GM23248 (cell line): ENCODE measurements at regions not wholly inside any gene's neighbourhood (a gene's known extent, or its start where the extent isn't known, plus 50 kb on each side); places are given as distances from the start of the nearest gene placed in this dataset.

Experiments used
- DNase-seq: peaks from one replicate; pipeline ENCODE4 v3.0.0-alpha.2; 2015
- H2AFZ ChIP-seq: fragments of 200-600 bp; sonication (generic); 2 replicates; pipeline ENCODE4 v1.6.1; 2016; ENCODE audit warnings: antibody characterized with exemption
- H3F3A ChIP-seq: fragments of 200-600 bp; sonication (generic); 2 replicates; pipeline ENCODE4 v1.6.1; 2016; ENCODE audit warnings: mild to moderate bottlenecking, antibody characterized with exemption, mixed run types; ENCODE audit not compliant: insufficient read depth
- H3K27ac ChIP-seq: fragments of 200-600 bp; sonication (generic); 2 replicates; pipeline ENCODE4 v1.5.1; 2016; ENCODE audit warnings: mild to moderate bottlenecking
- H3K27me3 ChIP-seq: fragments of 200-600 bp; sonication (generic); replicated peaks from 2 replicates; pipeline ENCODE4 v1.6.1; 2016; ENCODE audit warnings: mild to moderate bottlenecking; ENCODE audit not compliant: insufficient read depth
- H3K36me3 ChIP-seq: fragments of 200-600 bp; sonication (generic); 2 replicates; pipeline ENCODE4 v1.6.1; 2016; ENCODE audit warnings: low read depth, mild to moderate bottlenecking
- H3K4me1 ChIP-seq: fragments of 200-600 bp; sonication (generic); 2 replicates; pipeline ENCODE4 v1.6.1; 2016; ENCODE audit warnings: mild to moderate bottlenecking; ENCODE audit not compliant: insufficient read depth
- H3K4me2 ChIP-seq: fragments of 200-600 bp; sonication (generic); one replicate; pipeline ENCODE4 v1.6.1; 2016; ENCODE audit warnings: mild to moderate bottlenecking; ENCODE audit not compliant: unreplicated experiment
- H3K4me3 ChIP-seq: fragments of 200-600 bp; sonication (generic); 2 replicates; pipeline ENCODE4 v1.5.1; 2016; ENCODE audit warnings: mild to moderate bottlenecking
- H3K79me2 ChIP-seq: fragments of 200-600 bp; sonication (generic); 2 replicates; pipeline ENCODE4 v1.6.1; 2016; ENCODE audit warnings: mild to moderate bottlenecking; ENCODE audit not compliant: insufficient read depth
- H3K9ac ChIP-seq: fragments of 200-600 bp; sonication (generic); 2 replicates; pipeline ENCODE4 v1.6.1; 2016; ENCODE audit warnings: mild to moderate bottlenecking
- H3K9me2 ChIP-seq: fragments of 200-600 bp; sonication (generic); 2 replicates; pipeline ENCODE4 v1.6.1; 2016; ENCODE audit warnings: mixed run types, mild to moderate bottlenecking, moderate library complexity; ENCODE audit not compliant: insufficient read depth
- H3K9me3 ChIP-seq: fragments of 200-600 bp; sonication (generic); one replicate; pipeline ENCODE4 v1.6.1; 2017; ENCODE audit warnings: low read depth
- H4K20me1 ChIP-seq: fragments of 200-600 bp; sonication (generic); 2 replicates; pipeline ENCODE4 v1.6.0; 2016; ENCODE audit not compliant: insufficient read depth
- EZH2 ChIP-seq: fragments of 200-600 bp; sonication (generic); IDR thresholded peaks from 2 replicates; pipeline ENCODE4 v1.6.1; 2018; ENCODE audit warnings: antibody characterized with exemption, mild to moderate bottlenecking; ENCODE audit not compliant: insufficient read depth, poor library complexity, severe bottlenecking
- EZH2phosphoT487 ChIP-seq: fragments of 200-600 bp; sonication (generic); IDR thresholded peaks from 2 replicates; pipeline ENCODE4 v1.6.1; 2018; ENCODE audit warnings: antibody characterized with exemption, moderate library complexity, mild to moderate bottlenecking, low read depth; ENCODE audit not compliant: insufficient read depth
- WGBS, 2 experiments: methylation state at CpG; one replicate each; pipeline ENCODE4 v1.1.6; 2015 to 2017; ENCODE audit warnings: low lambda C conversion rate in 2 of 2, low coverage in 1 of 2; ENCODE audit errors: missing lambda C conversion rate in 2 of 2; 5-methylcytosine and 5-hydroxymethylcytosine counted together
- in situ Hi-C: fragments of 300-500 bp; cut with MboI; formaldehyde crosslinking; loops from 2 replicates; pipeline ENCODE4 v1.15.0; 2020

DNA sequence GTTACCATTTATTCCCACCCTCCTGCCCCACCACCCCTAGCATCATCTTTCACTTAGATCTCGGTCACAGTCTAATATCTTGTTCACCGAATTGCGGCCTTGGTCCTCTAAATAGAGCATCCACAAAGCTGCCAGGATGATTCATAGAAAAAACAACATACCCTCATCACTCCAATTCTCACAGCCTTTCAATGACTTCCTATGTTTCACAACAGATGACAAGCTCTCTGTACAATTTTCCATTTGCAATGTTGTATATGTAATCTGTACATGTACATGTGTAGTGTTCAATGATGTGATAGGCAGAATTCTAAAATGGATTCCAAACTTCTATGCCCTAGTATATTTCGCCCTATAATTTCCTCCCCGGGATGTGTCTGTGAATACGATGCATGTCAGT lies 675.6 kb upstream of the CELF4 start:
- H2AFZ ChIP-seq: no peak overlapping the region

DNA sequence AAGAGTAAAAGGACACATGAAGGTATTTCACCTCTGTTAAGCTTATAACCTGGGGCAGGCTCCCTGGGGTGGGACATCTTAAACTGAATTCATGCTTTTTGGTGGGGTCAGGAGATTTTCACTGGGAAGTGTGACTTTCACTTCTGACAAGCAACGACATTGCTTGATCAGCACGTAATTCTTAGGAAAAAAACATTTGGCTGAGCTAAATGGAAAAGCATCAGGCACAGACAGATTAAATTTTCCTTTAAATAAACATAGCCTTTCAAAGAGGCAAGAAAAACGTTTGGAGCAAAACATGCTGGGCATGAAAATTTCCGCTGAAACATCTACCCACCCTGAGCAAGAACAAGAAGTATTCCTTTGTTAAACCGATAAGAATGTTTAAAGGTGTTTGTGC lies 674.0 kb upstream of the CELF4 start:
- H3K4me2 ChIP-seq: no peak overlapping the region
- H3K27ac ChIP-seq: no peak overlapping the region
- no peaks in the 10 kb centered on the region for H3K79me2 ChIP-seq
- no peak overlapping the region for H3K9ac ChIP-seq
- no peaks in the 10 kb centered on the region for H3K36me3 ChIP-seq
- no peak for DNase-seq
- no peak overlapping the region for H2AFZ ChIP-seq
- TF ChIP-seq EZH2 (no peak), EZH2phosphoT487 (no peak)
- no peaks in the 10 kb centered on the region for H3F3A ChIP-seq
- WGBS, 2 experiments: 13 to 18% methylated on average over 5 of the region's 5 CpGs
- H3K9me2 ChIP-seq: no peaks in the 10 kb centered on the region
- H3K9me3 ChIP-seq: no peaks in the 10 kb centered on the region
- no peaks in the 10 kb centered on the region for H3K27me3 ChIP-seq
- H3K4me1 ChIP-seq: no peaks in the 10 kb centered on the region
- H3K4me3 ChIP-seq: no peak overlapping the region
- H4K20me1 ChIP-seq: no peaks in the 10 kb centered on the region
- in situ Hi-C loops: no loop called here

More for the DNA sequence above, 675.6 kb upstream of the CELF4 start:
- no peak for TF ChIP-seq EZH2phosphoT487
- TF ChIP-seq EZH2: no peak
- WGBS, 2 experiments: 25 to 29% methylated on average over 6 of the region's 6 CpGs
- H3K9me3 ChIP-seq: no peaks in the 10 kb centered on the region
- H3F3A ChIP-seq: no peaks in the 10 kb centered on the region
- no peaks in the 10 kb centered on the region for H3K4me1 ChIP-seq
- no peaks in the 10 kb centered on the region for H3K79me2 ChIP-seq
- DNase-seq: no peak
- H3K9ac ChIP-seq: no peak overlapping the region
- H4K20me1 ChIP-seq: no peaks in the 10 kb centered on the region
- no peak overlapping the region for H3K27ac ChIP-seq
- no peaks in the 10 kb centered on the region for H3K9me2 ChIP-seq
- H3K27me3 ChIP-seq: no peaks in the 10 kb centered on the region
- H3K36me3 ChIP-seq: no peaks in the 10 kb centered on the region
- no peak overlapping the region for H3K4me2 ChIP-seq
- no peak overlapping the region for H3K4me3 ChIP-seq
- in situ Hi-C loops: no loop called here

DNA sequence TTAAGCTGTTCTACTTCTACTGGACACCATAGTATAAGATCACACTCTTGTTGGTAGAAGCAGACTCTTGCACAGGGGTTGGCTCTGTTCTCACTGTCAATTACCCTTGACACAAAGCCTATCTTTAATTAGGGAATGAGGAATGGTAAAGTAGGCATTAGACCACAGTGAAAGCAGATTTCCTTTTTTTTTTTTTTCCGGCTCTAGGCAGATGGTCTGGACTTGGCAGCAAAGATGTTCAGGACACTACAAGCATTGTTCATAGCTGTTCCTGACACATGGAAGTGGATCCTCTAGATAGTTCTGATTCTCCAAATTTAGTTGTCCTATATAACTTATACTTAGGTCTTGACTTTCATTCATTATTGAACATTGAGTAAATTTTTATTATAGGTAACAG lies 672.2 kb upstream of the CELF4 start:
- Histone ChIP-seq H3K4me2 (no peak overlapping the region), H4K20me1 (no peaks in the 10 kb centered on the region), H3K9me2 (no peaks in the 10 kb centered on the region), H3K9ac (no peak overlapping the region), H3K27me3 (no peaks in the 10 kb centered on the region), H2AFZ (no peak overlapping the region), H3K4me1 (no peaks in the 10 kb centered on the region), H3K4me3 (no peak overlapping the region), H3K79me2 (no peaks in the 10 kb centered on the region), H3K27ac (no peak overlapping the region), H3F3A (no peaks in the 10 kb centered on the region), H3K9me3 (no peaks in the 10 kb centered on the region), H3K36me3 (no peaks in the 10 kb centered on the region)
- WGBS, 2 experiments: 59 to 77% methylated on average over 1 of the region's 1 CpG
- DNase-seq: no peak
- no peak for TF ChIP-seq EZH2
- TF ChIP-seq EZH2phosphoT487: no peak
- in situ Hi-C loops: no loop called here

DNA sequence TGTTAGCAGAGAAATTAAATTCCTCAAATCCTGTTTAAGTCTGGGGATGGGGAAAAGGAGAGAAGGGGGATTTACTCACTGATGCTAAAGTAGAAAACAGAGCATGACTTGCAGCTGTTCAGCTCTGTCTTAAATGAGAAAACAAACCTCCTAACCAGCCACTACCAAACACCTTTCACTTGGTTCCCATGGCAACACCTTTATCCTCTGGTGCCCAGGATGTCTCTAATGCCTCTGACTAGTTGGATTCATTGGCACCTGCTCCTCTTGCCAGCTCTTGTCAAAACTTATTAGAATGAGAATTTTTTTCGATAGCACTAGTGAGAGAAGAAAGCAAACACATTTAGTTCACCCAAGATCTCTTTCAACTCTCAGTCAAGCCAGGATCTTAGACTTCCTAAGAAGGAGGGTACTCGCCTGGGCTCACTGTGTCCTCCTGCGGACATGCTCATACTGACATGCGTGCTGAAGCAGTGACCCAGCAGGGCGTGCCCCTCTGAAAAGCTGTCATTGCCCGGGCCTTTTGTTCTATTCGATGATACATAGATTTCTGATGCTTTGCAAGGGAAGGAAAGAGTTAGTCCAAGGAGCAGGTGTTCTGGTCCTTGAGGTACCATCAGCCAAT lies 656.0 kb upstream of the CELF4 start:
- Histone ChIP-seq H3K9me3 (no peaks in the 10 kb centered on the region), H3K27ac (no peak overlapping the region), H3K79me2 (no peaks in the 10 kb centered on the region), H3K9me2 (no peaks in the 10 kb centered on the region), H3K27me3 (no peaks in the 10 kb centered on the region), H3K36me3 (no peaks in the 10 kb centered on the region), H3K4me2 (no peak overlapping the region), H2AFZ (no peak overlapping the region), H3K4me3 (no peak overlapping the region), H3F3A (no peaks in the 10 kb centered on the region), H4K20me1 (no peaks in the 10 kb centered on the region), H3K4me1 (no peaks in the 10 kb centered on the region), H3K9ac (no peak overlapping the region)
- no peak for DNase-seq
- in situ Hi-C loops: no loop called here
- TF ChIP-seq EZH2phosphoT487: no peak
- no peak for TF ChIP-seq EZH2
- WGBS, 2 experiments: 35 to 38% methylated on average over 7 of the region's 7 CpGs

DNA sequence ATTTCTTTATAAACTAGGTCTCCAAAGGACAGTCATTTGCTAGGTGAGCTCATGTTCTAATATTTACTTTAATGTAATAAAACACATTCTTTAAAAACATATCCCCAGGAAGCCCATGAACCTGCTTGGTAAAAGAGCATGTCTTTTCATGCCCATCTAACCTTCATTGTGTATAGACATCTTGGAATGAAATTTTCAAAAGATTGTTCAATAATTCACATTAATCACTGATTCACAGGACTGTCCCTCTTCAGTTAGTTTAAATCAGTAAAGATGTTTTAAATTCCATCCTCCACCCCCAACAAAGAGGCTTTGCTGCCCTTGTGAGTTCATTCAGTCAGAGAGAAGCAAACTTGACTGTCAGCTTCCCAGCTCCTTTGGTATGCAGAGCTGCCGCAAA lies 633.4 kb upstream of the CELF4 start:
- Histone ChIP-seq H3K27me3 (no peaks in the 10 kb centered on the region), H3K4me3 (no peak overlapping the region), H3K9me2 (no peaks in the 10 kb centered on the region), H3K79me2 (no peaks in the 10 kb centered on the region), H4K20me1 (no peaks in the 10 kb centered on the region), H3K27ac (no peak overlapping the region), H3K4me2 (no peak overlapping the region), H2AFZ (no peak overlapping the region), H3F3A (no peaks in the 10 kb centered on the region), H3K4me1 (no peaks in the 10 kb centered on the region), H3K36me3 (no peaks in the 10 kb centered on the region), H3K9ac (no peak overlapping the region), H3K9me3 (no peaks in the 10 kb centered on the region)
- TF ChIP-seq EZH2phosphoT487 (no peak), EZH2 (no peak)
- DNase-seq: no peak
- 0 to 5% methylated on average over 1 of the region's 1 CpG for WGBS, 2 experiments
- in situ Hi-C loops: no loop called here
